T47D (cell line): ENCODE measurements at regions not wholly inside any gene's neighbourhood (a gene's known extent, or its start where the extent isn't known, plus 50 kb on each side); places are given as distances from the start of the nearest gene placed in this dataset.
"Not testable (repeated sequence)": the region's sequence is repeated elsewhere in the genome, so short reads cannot be mapped to it uniquely, and the experiment has no call there.

Experiments used
- DNase-seq, 2 experiments: peaks; one replicate each; pipeline versions ENCODE4 v3.0.0 to v3.0.0-alpha.2; 2011 to 2012; ENCODE audit warnings: low read depth in 1 of 2, low spot score in 1 of 2
- JUND ChIP-seq: IDR thresholded peaks from 2 replicates; pipeline ENCODE4 v1.6.1; 2012; ENCODE audit warnings: low read depth
- in situ Hi-C: cut with HindIII; loops from 2 replicates; pipeline ENCODE4 v1.10.0; 2016; ENCODE audit warnings: low sequenced_read_pairs, low pct_unique_long_range_greater_than_20kb

DNA sequence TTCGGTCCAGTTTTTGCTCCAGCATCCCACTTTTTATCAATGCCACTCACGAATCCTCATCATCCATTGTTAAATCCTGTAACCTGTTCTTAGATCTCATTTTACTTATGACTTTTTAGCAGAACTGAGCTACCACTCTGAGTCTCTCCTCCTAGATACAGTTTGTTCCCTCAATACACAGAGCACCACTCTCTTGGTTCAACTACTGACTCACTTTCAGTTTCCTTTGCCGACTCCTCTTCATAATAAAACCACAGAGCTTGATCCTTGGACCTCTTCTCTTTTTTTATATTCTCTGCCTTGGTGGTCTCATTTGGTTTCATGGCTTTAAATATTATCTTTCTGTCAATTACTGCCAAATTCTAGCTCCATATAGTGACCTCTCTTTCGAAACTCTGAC, 150.3 kb downstream of the SLITRK5 start:
- no peak for TF ChIP-seq JUND
- in situ Hi-C loops = no loop called here
- DNase-seq = no peak

DNA sequence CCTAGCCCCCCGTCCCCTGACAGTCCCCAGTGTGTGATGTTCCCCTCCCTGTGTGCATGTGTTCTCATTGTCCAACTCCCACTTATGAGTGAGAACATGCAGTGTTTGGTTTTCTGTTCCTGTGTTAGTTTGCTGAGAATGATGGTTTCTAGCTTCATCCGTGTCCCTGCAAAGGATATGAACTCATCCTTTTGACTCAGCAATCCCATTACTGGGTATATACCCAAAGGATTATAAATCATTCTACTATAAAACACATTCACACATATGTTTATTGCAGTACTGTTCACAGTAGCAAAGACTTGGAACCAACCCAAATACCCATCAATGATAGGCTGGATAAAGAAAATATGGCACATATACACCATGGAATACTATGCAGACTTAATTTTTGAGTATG, 155.1 kb downstream of the SLITRK5 start:
- DNase-seq, in situ Hi-C loops: not testable (repeated sequence)

DNA sequence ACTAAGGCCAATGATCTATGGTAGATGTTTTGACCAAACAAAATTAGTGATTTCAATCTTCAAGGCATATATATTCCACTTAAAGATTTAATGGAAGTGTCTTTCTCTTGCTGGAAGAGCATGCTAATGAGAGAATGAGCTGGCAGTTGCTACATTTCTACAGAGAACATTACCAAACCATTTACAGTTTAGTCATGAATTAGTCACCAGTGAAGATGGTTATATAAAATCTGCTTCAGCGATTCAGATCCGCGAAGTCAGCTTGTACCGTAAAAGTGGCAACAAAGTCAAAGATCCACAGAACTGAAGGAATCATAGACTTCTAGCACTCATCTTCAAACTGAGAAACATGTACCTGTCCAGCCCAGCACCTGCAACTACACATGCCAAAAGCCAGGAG, 156.3 kb downstream of the SLITRK5 start:
- no peak for TF ChIP-seq JUND
- no peak for DNase-seq
- in situ Hi-C loops = no loop called here

DNA sequence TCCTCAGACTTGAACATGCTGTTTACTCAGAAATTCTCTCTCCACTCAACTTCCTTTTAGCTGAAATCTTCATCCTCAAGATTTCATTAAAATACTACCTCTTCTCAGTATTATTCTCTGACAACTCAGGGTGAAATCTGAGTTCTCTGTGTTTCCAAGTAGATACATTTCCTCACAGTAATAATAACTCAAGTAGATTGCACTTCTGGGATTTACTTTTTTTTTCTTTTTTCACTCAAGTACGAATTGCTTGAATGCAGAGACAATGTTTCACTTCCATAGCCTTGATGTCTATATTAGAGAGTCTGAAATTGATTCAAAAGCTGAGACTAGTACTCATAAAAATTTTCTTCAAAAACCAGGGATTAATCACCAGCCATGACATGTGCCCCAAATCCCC, 166.4 kb downstream of the SLITRK5 start:
- in situ Hi-C loops = no loop called here
- TF ChIP-seq JUND = no peak

DNA sequence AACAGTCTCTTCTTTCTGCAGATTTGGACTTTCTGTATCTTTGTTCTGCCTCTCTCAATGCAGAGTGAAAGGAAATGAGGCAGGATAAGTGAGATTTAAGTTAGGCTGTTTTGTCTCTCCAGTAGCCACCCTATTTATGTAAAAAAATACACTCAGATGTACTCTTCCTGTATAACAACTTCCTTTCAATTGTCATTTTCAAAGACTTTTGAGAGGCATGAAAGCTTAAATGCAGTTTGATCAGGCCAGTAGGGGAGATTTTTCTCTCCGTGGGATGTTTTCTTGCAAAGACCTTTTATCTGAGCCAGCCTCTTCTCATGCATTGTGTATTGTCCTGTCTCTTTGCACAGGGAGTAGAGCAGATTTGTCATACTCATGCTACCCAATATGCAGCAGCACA, 166.8 kb downstream of the SLITRK5 start:
- DNase-seq = no peak
- no peak for TF ChIP-seq JUND
- in situ Hi-C loops = no loop called here

More for the DNA sequence above, 166.4 kb downstream of the SLITRK5 start:
- DNase-seq = no peak

DNA sequence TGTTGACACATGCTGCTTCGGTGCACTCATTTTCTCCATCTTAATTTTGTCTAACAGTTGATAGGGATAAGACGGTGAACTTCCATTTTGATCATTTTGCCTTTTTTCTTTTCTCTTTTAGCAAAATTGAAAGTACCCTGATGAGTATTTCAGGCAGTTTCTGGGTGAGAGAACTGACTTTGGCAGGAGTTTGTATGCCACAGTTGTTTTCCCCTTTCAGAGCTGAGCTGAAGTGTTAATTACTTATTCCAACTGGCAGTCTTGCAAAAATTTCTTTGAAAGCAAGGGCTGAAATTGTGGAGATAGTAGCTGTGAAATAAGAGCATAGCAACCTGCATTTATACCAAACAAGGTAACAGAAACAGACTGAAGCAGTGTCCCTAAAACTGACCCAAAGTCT, 180.2 kb downstream of the SLITRK5 start:
- DNase-seq = no peak
- no peak for TF ChIP-seq JUND
- in situ Hi-C loops = no loop called here

DNA sequence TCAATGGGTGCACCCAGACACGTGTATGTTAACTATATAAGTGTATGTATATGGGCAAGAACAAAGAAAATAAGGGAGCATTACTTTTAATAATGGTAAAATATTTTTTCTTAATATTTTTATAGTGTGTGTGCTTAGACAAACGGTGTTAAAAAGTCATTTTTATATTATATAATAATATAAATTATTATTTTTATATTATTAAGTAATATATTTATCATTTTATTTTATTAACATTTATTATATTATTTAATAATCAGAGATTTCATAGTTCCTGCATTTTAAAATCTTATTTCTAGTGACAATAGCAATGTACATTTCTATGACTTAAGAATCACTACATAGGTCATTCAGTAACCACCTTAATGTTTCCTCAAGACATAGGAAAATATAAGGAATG, 184.4 kb downstream of the SLITRK5 start:
- in situ Hi-C loops = no loop called here
- TF ChIP-seq JUND = no peak
- no peak for DNase-seq

GRCh38 chr13:87859261-87859660, 188.1 kb downstream of the SLITRK5 start:
- TF ChIP-seq JUND = no peak
- in situ Hi-C loops = no loop called here
- no peak for DNase-seq

DNA sequence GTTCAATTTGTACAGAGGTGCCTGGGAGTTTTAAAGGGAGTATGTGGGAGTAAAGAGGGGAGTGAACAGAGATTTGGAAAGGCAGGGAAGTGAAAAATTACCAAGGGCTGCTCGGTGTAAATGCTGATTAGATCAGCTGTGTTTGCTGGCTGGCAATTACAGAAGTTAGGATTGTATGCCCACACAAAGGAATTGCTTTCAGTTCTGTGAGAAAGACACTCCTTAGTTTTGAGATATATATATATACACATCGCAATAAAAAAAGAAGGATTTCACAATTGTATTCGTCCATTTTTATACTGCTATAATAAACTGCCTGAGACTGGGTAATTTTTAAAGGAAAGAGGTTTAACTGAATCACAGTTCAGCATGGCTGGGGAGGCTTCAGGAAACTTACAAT, 196.3 kb downstream of the SLITRK5 start:
- DNase-seq = no peak
- TF ChIP-seq JUND = no peak
- in situ Hi-C loops = no loop called here

GRCh38 chr13:87868731-87869130, 197.6 kb downstream of the SLITRK5 start:
- in situ Hi-C loops = no loop called here
- no peak for DNase-seq
- no peak for TF ChIP-seq JUND

- DNase-seq = no peak
- no peak for TF ChIP-seq JUND
- in situ Hi-C loops = no loop called here
Observed at GRCh38 chr13:87872813-87873212, 201.6 kb downstream of the SLITRK5 start.

DNA sequence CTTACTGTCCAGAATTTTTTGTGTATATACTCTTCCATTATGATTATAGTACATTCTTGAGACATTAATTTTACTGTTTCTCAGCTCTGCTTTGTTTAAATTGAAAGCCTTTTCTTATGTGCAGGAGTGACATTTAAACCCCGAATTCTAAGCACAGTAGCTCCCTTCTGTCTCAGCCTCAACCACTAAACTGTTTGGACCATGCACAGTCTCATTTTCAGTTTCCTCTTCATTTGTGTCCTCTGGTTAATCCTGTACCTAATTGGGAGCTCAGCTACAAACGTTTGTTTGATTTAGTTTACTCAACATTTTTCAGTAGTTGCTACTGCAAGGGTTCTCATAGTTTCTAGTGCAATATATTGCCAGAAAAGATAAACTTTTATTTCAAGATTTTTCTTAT, 206.3 kb downstream of the SLITRK5 start:
- in situ Hi-C loops = no loop called here
- TF ChIP-seq JUND = no peak
- no peak for DNase-seq

DNA sequence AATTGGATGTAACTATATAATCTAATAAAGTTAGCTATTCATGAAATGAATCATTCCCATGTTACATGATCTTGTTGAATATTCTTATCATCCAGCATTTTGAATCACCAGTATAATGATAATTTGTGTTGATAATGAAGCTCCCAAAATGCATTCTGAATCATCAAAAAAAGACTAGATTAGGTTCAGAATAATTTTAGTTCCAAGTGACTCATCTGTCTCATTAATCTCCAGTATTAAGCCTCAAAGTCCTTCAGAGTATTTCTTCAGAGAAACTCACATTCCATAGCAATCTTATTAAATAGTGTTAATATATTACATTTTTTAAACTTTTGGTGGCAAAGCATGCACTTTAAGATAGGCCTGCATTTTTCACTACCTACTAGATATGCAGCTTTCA, 207.5 kb downstream of the SLITRK5 start:
- in situ Hi-C loops = no loop called here
- TF ChIP-seq JUND = no peak
- DNase-seq = no peak

GRCh38 chr13:87884884-87885283, 213.7 kb downstream of the SLITRK5 start:
- no peak for TF ChIP-seq JUND
- DNase-seq = peak in 1 of 2 experiments; percentile 6
- in situ Hi-C loops = no loop called here
